Central memory CD8-positive, alpha-beta T cell (primary cell): ENCODE measurements at regions not wholly inside any gene's neighbourhood (a gene's known extent, or its start where the extent isn't known, plus 50 kb on each side); places are given as distances from the start of the nearest gene placed in this dataset.

ENCODE experiments used
- ATAC-seq: fragments of 150-1000 bp; cut with Tn5 transposase; replicated peaks from 2 replicates; pipeline ENCODE4 v1.10.0; 2022; ENCODE audit warnings: mild to moderate bottlenecking, moderate FRiP score, moderate number of reproducible peaks; ENCODE audit not compliant: poor library complexity, severe bottlenecking; ENCODE audit errors: extremely low read depth
- DNase-seq, 2 donors: peaks; one replicate each; pipeline ENCODE4 v3.0.0; 2021; ENCODE audit warnings: low spot score in 2 of 2
- H3K27ac Mint-ChIP-seq: one replicate; pipeline ENCODE4 v1.8.0; 2022; ENCODE audit warnings: low read depth, mild to moderate bottlenecking, moderate library complexity, mixed read lengths
- H3K27me3 Mint-ChIP-seq: one replicate; pipeline ENCODE4 v1.8.0; 2022; ENCODE audit warnings: mixed read lengths
- H3K36me3 Mint-ChIP-seq: one replicate; pipeline ENCODE4 v1.8.0; 2022; ENCODE audit warnings: mild to moderate bottlenecking, moderate library complexity, mixed read lengths; ENCODE audit not compliant: insufficient read depth
- H3K4me1 Mint-ChIP-seq: one replicate; pipeline ENCODE4 v1.8.0; 2022; ENCODE audit warnings: mixed read lengths
- H3K4me3 Mint-ChIP-seq: one replicate; pipeline ENCODE4 v1.8.0; 2022; ENCODE audit warnings: mild to moderate bottlenecking, moderate library complexity, mixed read lengths
- H3K9me3 Mint-ChIP-seq: one replicate; pipeline ENCODE4 v1.8.0; 2022; ENCODE audit warnings: mixed read lengths

GRCh38 chr9:115507148-115507547, 389.2 kb upstream of the TNC start:
- H3K36me3 Mint-ChIP-seq: no peaks in the 10 kb centered on the region
- peaks cover 6% of the 10 kb centered on the region for H3K9me3 Mint-ChIP-seq
- peaks cover 9% of the 10 kb centered on the region for H3K27me3 Mint-ChIP-seq
- no peak for ATAC-seq
- DNase-seq: no peak
- H3K4me1 Mint-ChIP-seq: no peaks in the 10 kb centered on the region
- no peak overlapping the region for H3K4me3 Mint-ChIP-seq
- H3K27ac Mint-ChIP-seq: no peak overlapping the region

DNA sequence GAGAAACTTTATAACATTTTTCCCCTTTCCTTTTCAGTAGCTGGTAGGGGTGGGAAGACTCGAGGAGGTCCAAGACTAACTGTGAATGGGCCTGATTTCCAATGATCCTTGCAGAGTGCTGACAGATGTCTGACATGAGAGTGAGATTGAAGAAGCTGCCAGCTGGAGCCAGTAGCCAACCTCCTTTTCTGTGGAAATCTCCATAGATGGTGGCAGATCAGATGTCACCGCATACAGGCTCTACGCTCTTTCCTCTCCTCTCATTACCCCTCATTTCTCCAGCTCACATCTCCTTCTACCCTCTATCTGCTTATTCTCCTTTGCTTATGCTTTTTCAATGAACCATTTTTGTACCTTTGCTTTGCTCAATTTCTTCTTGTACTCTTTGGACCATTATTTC, 395.2 kb upstream of the TNC start:
- Mint-ChIP-seq H3K4me3 (no peak overlapping the region), H3K9me3 (no peaks in the 10 kb centered on the region), H3K27ac (no peak overlapping the region), H3K27me3 (no peaks in the 10 kb centered on the region), H3K4me1 (no peaks in the 10 kb centered on the region), H3K36me3 (no peaks in the 10 kb centered on the region)
- DNase-seq: no peak
- no peak for ATAC-seq

DNA sequence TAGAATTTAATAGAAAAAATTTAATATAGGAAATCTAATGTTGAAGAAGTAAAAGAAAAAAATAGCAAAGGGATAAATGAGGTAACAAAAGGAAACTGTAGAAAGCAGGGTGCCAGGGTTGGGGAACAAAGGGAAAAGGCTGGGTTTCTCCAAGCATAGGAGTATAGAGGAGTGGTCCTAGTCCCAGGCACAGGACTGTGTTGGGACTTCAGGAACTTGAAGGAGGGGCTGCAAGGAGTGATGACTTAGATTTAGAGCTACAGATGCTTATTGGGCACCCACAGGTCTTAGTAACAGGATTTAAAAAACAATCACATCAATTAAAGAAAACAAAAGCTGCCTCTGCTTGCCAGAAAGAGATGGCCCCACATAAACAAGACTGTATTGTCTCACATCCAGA, 396.5 kb upstream of the TNC start:
- Mint-ChIP-seq H3K36me3 (no peaks in the 10 kb centered on the region), H3K4me3 (no peak overlapping the region), H3K4me1 (no peaks in the 10 kb centered on the region), H3K27ac (no peak overlapping the region), H3K27me3 (peaks cover 2% of the 10 kb centered on the region), H3K9me3 (no peaks in the 10 kb centered on the region)
- no peak for ATAC-seq
- DNase-seq: no peak

DNA sequence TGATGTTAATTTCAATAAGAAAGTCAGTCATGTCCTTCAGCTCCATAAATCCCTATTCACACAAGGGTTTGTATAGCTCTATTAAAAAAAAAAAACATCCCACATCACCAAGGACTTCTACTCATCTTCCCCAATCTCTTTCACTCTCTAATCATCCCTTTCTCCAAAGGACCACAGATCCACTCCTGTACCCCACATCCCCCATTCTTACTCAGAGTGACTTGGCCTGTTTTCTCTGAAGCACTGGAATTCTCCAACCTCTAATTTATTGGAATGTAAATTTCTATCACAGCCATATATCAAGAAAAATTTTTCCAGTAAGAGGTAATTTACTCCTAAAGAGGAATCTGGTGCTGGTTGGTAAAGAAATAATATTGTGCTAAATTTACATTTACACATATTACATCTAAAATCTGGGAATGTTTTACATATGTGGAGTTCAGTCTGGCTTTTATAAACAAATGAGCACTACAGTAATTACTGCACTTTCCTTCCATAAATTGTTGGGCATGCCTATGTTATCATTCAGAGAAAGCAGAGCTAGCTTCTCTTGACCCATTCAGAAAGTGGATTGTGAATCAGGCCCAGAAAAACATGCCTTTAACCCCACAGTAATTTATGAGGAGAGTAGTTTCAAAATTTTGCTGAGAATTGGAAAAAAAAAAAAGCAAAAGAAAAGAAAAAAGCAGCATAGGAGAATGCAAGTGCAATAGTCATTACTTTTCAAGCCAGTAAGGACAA, 399.5 kb upstream of the TNC start:
- no peaks in the 10 kb centered on the region for H3K36me3 Mint-ChIP-seq
- peaks cover 29% of the 10 kb centered on the region for H3K27me3 Mint-ChIP-seq
- no peak overlapping the region for H3K27ac Mint-ChIP-seq

DNA sequence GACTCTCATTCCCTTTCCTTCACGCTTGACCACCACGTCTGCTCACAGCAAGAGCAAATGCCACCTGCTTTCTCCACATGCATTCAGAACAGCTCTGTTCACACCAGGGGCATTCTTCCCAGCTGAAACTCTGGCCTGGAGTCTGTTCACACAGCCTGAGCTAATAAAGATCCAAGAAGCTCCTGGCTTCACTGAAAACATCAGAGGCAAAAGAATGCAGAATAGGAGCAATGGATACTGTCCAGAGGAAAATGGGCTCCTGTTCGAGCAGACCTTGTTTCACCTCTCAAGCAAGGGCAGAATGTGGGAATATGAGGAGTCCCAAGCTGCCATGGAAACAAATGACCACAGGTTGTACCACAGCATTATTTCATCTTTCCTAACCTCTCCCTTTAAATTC, 402.7 kb upstream of the TNC start:
- DNase-seq (no peak), ATAC-seq (no peak)
- Mint-ChIP-seq H3K9me3 (no peaks in the 10 kb centered on the region), H3K4me1 (no peaks in the 10 kb centered on the region), H3K27me3 (peaks cover 41% of the 10 kb centered on the region), H3K4me3 (no peak overlapping the region), H3K36me3 (no peaks in the 10 kb centered on the region), H3K27ac (no peak overlapping the region)

More for the DNA sequence above, 399.5 kb upstream of the TNC start:
- ATAC-seq (no peak), DNase-seq (no peak)
- Mint-ChIP-seq H3K4me1 (no peaks in the 10 kb centered on the region), H3K9me3 (no peaks in the 10 kb centered on the region), H3K4me3 (no peak overlapping the region)

- no peak overlapping the region for H3K4me3 Mint-ChIP-seq
- H3K27me3 Mint-ChIP-seq: peaks cover 43% of the 10 kb centered on the region
- H3K4me1 Mint-ChIP-seq: no peaks in the 10 kb centered on the region
- H3K36me3 Mint-ChIP-seq: no peaks in the 10 kb centered on the region
- DNase-seq (no peak), ATAC-seq (no peak)
- H3K27ac Mint-ChIP-seq: no peak overlapping the region
- H3K9me3 Mint-ChIP-seq: no peaks in the 10 kb centered on the region
Measured at GRCh38 chr9:115522912-115523311, 405.0 kb upstream of the TNC start.

DNA sequence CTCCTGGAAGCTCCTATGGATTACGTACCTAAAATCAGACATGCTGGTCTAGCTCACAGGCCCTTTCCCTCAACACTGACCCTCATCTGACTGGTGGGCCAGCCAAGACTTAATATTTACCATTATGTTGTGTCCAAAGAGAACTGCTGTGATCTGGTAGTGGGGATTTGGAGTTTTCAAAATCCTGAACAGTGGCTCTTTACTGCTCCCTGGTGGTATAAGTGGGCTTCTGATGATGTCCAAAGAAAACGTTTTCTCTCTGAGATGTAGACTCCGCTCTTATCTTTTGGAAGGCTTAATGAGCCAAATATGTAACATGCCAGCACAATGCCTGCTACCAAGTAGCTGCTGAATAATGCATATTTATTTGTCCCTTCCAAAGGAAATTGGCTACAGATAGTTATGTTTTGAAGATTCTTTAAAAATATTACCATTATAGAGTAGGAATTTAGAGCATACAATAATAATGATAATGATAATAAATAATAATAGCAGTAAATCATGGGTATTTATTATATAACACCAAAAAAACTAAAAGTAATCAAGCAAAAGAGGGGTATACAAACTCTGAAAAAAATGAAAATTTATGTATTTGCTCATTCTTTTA, 406.6 kb upstream of the TNC start:
- ATAC-seq: no peak
- H3K9me3 Mint-ChIP-seq: no peaks in the 10 kb centered on the region
- no peak overlapping the region for H3K4me3 Mint-ChIP-seq
- H3K4me1 Mint-ChIP-seq: no peaks in the 10 kb centered on the region
- H3K36me3 Mint-ChIP-seq: no peaks in the 10 kb centered on the region
- no peak for DNase-seq
- no peak overlapping the region for H3K27ac Mint-ChIP-seq
- peaks cover 46% of the 10 kb centered on the region for H3K27me3 Mint-ChIP-seq

DNA sequence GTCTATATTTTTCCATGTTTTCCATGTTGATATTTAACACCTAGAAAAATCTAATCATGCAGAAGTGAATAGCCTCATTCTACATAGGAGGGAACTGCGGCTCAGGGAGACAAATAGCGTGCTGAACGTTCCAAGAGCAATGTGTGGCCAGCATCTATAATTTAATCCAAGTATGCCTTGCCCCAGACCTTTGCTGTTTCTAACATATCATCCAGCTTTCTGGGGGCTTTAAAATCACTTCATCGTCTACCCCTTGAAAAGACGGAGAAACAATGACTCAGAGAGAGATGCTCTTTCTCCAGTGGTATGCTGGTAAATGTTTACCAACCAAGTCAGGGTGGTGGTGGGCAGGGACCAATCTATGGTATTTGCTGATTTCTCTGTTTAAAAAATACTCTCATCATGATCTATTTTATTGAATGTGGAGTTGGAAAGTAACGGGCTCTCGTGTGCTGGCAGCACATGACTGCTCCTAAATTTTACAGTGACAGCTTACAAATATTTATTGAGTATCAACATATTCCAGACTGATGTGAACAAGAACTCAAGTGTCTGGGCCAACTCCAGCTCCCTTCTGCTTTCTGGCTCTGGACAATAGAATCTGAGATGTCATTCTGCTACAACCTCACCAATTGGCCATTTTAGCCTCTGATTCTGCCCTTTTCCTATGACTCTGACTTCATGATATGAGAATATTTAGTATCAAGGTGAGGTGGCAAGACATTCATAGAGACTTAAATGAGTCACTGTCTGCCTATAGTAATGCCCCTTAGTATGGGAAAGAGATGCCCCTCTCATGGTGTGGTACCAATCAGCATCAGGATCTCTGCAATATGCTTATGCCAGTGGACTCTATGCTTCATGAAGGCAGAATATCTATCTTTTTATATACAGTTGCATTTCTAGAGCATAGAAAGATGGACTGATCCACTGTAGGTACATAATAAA, 407.4 kb upstream of the TNC start:
- no peak for ATAC-seq
- DNase-seq: no peak
- Mint-ChIP-seq H3K27me3 (peaks cover 46% of the 10 kb centered on the region), H3K36me3 (no peaks in the 10 kb centered on the region), H3K4me3 (no peak overlapping the region), H3K4me1 (no peaks in the 10 kb centered on the region), H3K9me3 (no peaks in the 10 kb centered on the region), H3K27ac (no peak overlapping the region)

- Mint-ChIP-seq H3K27me3 (peaks cover 44% of the 10 kb centered on the region), H3K27ac (no peak overlapping the region), H3K9me3 (no peaks in the 10 kb centered on the region), H3K4me1 (no peaks in the 10 kb centered on the region), H3K4me3 (no peak overlapping the region), H3K36me3 (no peaks in the 10 kb centered on the region)
- ATAC-seq (no peak), DNase-seq (no peak)
Measured at GRCh38 chr9:115531410-115532125, 413.6 kb upstream of the TNC start.

- DNase-seq (no peak), ATAC-seq (no peak)
- Mint-ChIP-seq H3K4me3 (no peak overlapping the region), H3K27ac (no peak overlapping the region), H3K4me1 (no peaks in the 10 kb centered on the region), H3K9me3 (no peaks in the 10 kb centered on the region), H3K27me3 (peaks cover 44% of the 10 kb centered on the region), H3K36me3 (no peaks in the 10 kb centered on the region)
Measured at GRCh38 chr9:115533511-115533910, 415.6 kb upstream of the TNC start.

DNA sequence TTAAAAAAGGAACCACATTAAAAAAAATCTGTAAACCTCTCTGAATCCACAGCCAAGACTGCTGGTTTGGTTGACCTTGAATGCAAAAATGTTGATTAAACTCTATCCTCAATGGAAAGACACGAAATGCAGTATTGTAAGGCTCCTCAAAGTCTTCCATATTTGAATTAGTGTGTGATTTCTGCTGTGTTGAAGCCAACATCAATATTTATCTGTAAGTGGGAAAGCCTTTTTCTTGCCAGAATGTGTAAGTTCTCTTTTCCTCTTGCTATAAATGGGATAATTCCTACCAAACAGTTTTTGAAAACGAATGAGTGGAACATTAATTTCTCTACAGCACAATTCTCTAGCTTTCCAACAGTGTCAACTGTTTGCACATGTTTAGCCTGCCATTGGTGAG, 422.1 kb upstream of the TNC start:
- no peak overlapping the region for H3K27ac Mint-ChIP-seq
- no peak overlapping the region for H3K4me3 Mint-ChIP-seq
- H3K36me3 Mint-ChIP-seq: no peaks in the 10 kb centered on the region
- DNase-seq (no peak), ATAC-seq (no peak)
- no peaks in the 10 kb centered on the region for H3K4me1 Mint-ChIP-seq
- no peaks in the 10 kb centered on the region for H3K27me3 Mint-ChIP-seq
- no peaks in the 10 kb centered on the region for H3K9me3 Mint-ChIP-seq

DNA sequence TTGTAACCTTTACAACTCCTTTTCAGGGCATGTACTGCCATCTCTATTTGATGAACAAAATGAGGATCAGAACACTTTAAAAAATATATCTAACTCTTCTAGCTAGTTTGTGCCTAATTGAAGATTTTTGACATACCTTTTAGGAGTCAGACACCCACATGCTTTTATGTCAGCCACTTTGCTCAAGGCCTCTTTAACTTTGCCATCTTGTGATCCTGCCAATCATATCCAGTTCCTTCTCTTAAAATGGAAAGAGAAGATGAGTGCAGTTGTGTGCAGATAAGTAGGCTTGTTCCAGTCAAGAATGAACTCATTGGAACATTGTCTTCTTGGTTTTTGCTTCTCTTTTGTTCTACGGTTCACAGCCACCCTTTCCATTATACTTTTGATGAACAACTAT, 425.6 kb upstream of the TNC start:
- Mint-ChIP-seq H3K27me3 (peaks cover 9% of the 10 kb centered on the region), H3K4me1 (no peaks in the 10 kb centered on the region), H3K36me3 (no peaks in the 10 kb centered on the region), H3K4me3 (no peak overlapping the region), H3K27ac (no peak overlapping the region), H3K9me3 (no peaks in the 10 kb centered on the region)
- ATAC-seq (no peak), DNase-seq (no peak)
